ENCODE measurements at regions not wholly inside any gene's neighbourhood (a gene's known extent, or its start where the extent isn't known, plus 50 kb on each side); places are given as distances from the start of the nearest gene placed in this dataset.

GRCh38 chr10:55449981-55450380 lies 649.0 kb upstream of the PCDH15 start:
- no peak for FAIRE-seq
- no peak overlapping the region for H3K27ac ChIP-seq (ENCODE audit: control insufficient read depth, insufficient read depth, low read length)
- no peaks in the 10 kb centered on the region for H3K36me3 ChIP-seq (ENCODE audit: control insufficient read depth in 2 of 2, extremely low read depth in 1 of 2, insufficient read depth in 2 of 2, low read length in 2 of 2)
- dilution Hi-C loops (cut with MboI; ENCODE audit: extremely low pct_ligation_motif_present, low sequenced_read_pairs), result no loop called here
- no peak overlapping the region for H3K4me3 ChIP-seq (ENCODE audit: control insufficient read depth in 2 of 3, extremely low read depth in 1 of 3, insufficient read depth in 2 of 3, low read depth in 1 of 3, low read length in 3 of 3)
- no peak overlapping the region for H3K9ac ChIP-seq (ENCODE audit: control insufficient read depth, extremely low read depth, insufficient read depth, low read length)
- no peaks in the 10 kb centered on the region for H3K27me3 ChIP-seq (ENCODE audit: control insufficient read depth, extremely low read depth, insufficient read depth, low read length)
- no peaks in the 10 kb centered on the region for H4K20me1 ChIP-seq (ENCODE audit: control insufficient read depth, extremely low read depth, insufficient read depth, low read length)
- no peak overlapping the region for H3K4me2 ChIP-seq (ENCODE audit: control insufficient read depth, extremely low read depth, insufficient read depth, low read depth, low read length)
- H3K9me1 ChIP-seq (ENCODE audit: control insufficient read depth, extremely low read depth, insufficient read depth, low read length), result no peaks in the 10 kb centered on the region
- H3K4me1 ChIP-seq (ENCODE audit: control insufficient read depth, extremely low read depth, insufficient read depth, low read length), result no peaks in the 10 kb centered on the region
- no peaks in the 10 kb centered on the region for H3K79me2 ChIP-seq (ENCODE audit: control insufficient read depth, insufficient read depth, low read length)
- TF ChIP-seq EZH2 (IDR thresholded peaks at IDR 0.05; ENCODE audit: low read length) (no peak), CTCF (optimal IDR thresholded peaks at IDR 0.05 in 1 of 3, IDR thresholded peaks at IDR 0.05 in 1 of 3, conservative IDR thresholded peaks at IDR 0.05 in 1 of 3; ENCODE audit: extremely low read depth in 1 of 3, insufficient read depth in 2 of 3, low read length in 3 of 3) (no peak)
- no peak for DNase-seq (ENCODE audit: low read depth, low spot score)
- no peaks in the 10 kb centered on the region for H3K9me3 ChIP-seq (ENCODE audit: control insufficient read depth, low read depth, low read length)
- no peak overlapping the region for H2AFZ ChIP-seq (ENCODE audit: control insufficient read depth, low read length)

DNA sequence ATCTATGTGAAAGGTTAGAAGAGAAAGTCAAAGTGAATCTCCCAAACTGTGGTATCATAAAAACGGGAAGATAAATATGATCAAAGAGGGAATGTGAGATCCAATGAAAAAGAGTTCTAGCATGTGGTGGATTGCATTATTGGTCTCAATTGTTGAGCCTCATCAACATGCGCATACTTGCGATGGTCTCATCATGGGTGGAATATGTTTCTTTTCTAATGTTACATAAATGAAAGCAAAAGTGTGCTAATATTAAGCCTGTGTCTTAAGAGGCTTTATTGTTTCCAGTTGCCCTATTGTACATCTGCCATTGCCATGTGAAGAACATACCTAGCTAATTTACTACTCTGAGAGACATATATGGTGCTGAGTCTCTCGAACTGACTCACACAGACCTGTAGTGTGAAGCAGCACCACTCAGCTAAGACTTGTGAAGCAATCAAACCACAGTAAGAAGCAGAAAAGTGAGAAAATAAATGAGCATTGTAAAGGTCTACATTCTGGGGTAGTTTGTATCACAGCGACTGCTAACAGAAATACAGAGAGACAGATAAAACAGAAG lies 645.5 kb upstream of the PCDH15 start:
- H3K4me1 ChIP-seq (ENCODE audit: control insufficient read depth, extremely low read depth, insufficient read depth, low read length), result no peaks in the 10 kb centered on the region
- no peaks in the 10 kb centered on the region for H3K9me3 ChIP-seq (ENCODE audit: control insufficient read depth, low read depth, low read length)
- H3K27me3 ChIP-seq (ENCODE audit: control insufficient read depth, extremely low read depth, insufficient read depth, low read length), result no peaks in the 10 kb centered on the region
- no peak overlapping the region for H2AFZ ChIP-seq (ENCODE audit: control insufficient read depth, low read length)
- FAIRE-seq (no peak), DNase-seq (ENCODE audit: low read depth, low spot score) (no peak)
- H3K36me3 ChIP-seq (ENCODE audit: control insufficient read depth in 2 of 2, extremely low read depth in 1 of 2, insufficient read depth in 2 of 2, low read length in 2 of 2), result no peaks in the 10 kb centered on the region
- dilution Hi-C loops (cut with MboI; ENCODE audit: extremely low pct_ligation_motif_present, low sequenced_read_pairs), result no loop called here
- H3K9me1 ChIP-seq (ENCODE audit: control insufficient read depth, extremely low read depth, insufficient read depth, low read length), result no peaks in the 10 kb centered on the region
- H3K4me3 ChIP-seq (ENCODE audit: control insufficient read depth in 2 of 3, extremely low read depth in 1 of 3, insufficient read depth in 2 of 3, low read depth in 1 of 3, low read length in 3 of 3), result no peak overlapping the region
- no peak for TF ChIP-seq EZH2 (IDR thresholded peaks at IDR 0.05; ENCODE audit: low read length)
- no peak for TF ChIP-seq CTCF (optimal IDR thresholded peaks at IDR 0.05 in 1 of 3, IDR thresholded peaks at IDR 0.05 in 1 of 3, conservative IDR thresholded peaks at IDR 0.05 in 1 of 3; ENCODE audit: extremely low read depth in 1 of 3, insufficient read depth in 2 of 3, low read length in 3 of 3)
- H3K79me2 ChIP-seq (ENCODE audit: control insufficient read depth, insufficient read depth, low read length), result no peaks in the 10 kb centered on the region
- no peak overlapping the region for H3K4me2 ChIP-seq (ENCODE audit: control insufficient read depth, extremely low read depth, insufficient read depth, low read depth, low read length)
- no peak overlapping the region for H3K9ac ChIP-seq (ENCODE audit: control insufficient read depth, extremely low read depth, insufficient read depth, low read length)
- H3K27ac ChIP-seq (ENCODE audit: control insufficient read depth, insufficient read depth, low read length), result no peak overlapping the region
- no peaks in the 10 kb centered on the region for H4K20me1 ChIP-seq (ENCODE audit: control insufficient read depth, extremely low read depth, insufficient read depth, low read length)
